ENCODE measurements at regions not wholly inside any gene's neighbourhood (a gene's known extent, or its start where the extent isn't known, plus 50 kb on each side); places are given as distances from the start of the nearest gene placed in this dataset.
"Not testable (repeated sequence)": the region's sequence is repeated elsewhere in the genome, so short reads cannot be mapped to it uniquely, and the experiment has no call there.

DNA sequence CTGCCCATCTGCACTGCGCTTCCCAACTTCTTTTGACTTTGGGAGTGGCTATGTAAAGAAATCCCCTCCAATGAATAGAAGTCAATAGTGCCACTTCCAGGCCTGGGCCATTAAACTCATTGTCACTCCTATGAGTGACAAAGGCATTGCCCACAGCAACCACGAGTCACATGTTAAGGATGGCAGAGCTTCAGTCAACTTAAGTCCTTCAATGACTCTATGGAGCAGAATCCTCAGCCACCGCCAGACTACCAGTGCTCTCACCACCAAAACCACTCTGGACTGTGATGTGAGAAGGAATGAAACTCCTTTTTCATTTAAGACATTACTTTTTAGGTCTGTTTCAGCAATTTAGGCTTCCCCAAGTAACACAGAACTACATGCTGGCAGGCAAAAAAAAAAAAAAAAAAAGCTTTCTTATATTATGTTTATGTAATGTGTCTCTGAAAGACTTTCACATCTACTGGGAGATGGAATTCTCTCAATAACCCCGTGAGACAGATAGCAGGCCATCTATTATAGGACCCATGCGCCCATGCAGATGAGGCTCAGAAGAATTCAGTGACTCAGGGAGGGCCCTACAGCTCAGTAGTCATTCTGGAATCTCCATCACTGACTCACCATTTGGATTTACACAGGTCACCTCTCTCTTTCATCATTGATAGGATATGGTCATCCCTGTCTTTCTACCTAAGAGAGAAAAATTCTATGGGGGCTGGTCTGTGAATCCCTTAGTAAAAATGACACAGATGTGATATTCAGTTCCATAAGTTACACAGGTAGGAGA is 180.5 kb downstream of the CEMIP2 start:
- DNase-seq = no peak

DNA sequence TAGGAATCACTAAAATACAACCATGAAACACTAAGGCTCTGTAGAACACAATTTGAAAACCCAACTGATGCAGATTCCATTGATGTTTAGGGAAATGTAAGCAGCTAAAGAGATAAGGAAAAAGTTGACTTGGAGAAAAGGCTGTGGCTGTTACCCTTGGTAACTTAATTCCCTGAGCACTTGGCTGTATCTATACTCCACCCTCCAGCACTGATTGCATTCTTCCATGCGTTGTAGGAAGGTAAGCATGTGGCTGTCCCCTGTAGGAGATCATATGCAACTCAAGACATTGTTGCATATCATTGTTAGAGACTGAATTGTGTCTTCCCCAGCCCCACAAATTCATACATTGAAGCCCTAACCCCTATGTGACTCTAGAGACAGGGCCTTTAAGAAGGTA is 184.5 kb downstream of the CEMIP2 start:
- DNase-seq = no peak

- no peak for DNase-seq
These were observed 186.0 kb downstream of the CEMIP2 start for GRCh38 chr9:71582347-71582746.

DNA sequence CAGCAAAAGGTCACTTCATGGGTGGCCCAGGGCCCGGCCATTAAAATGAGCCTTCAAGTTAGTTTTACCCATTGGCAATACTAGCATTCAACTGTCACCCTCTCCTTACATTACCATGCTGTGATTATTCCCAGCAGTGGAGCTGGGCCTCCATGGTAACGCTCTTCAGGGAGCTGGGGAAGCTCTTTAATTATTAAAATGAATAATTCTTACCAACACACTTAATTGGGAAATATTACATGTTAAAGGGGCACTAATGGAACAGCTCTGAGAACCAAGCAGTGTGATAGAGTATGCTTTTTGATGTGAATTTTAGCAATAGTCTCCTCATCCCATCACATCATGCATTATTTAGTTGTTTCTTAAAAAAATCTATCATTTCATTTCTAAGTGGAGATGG is 187.2 kb downstream of the CEMIP2 start:
- no peak for DNase-seq

DNA sequence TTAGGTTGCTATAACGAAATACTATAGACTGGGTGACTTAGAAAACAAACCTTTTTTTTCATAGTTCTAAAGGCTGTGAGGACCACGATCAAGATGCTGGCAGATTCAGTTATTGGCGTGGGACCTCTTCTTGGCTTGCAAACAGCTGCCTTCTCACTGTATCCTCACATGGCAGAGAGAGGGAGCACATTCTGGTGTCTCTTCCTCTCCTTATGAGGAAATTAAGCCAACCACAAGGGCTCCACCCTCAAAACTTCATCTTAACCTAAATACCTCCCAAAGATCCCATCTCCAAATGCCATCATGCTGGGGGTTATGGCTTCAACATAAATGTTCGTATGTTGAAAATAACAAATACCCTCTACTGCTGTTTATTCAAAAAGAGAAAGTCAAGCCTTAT is 197.1 kb downstream of the CEMIP2 start:
- DNase-seq = no peak

DNA sequence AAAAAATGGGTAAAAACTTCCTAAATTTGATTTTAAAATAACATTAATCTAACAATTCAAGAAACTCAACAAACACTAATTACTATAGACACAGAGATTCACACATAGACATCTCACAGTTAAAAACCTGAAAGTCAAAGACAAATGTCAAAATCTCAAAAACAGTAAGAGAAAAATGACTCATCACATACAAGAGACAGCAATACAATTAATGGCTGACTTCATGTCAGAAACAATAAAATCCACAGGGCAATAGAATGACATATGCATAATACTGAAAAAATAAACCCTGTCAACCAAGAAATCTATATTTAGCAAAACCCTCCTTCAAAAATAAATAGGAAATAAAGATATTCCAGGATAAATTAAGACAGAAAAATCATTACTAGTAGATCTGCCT is 200.4 kb downstream of the CEMIP2 start:
- DNase-seq = no peak

DNA sequence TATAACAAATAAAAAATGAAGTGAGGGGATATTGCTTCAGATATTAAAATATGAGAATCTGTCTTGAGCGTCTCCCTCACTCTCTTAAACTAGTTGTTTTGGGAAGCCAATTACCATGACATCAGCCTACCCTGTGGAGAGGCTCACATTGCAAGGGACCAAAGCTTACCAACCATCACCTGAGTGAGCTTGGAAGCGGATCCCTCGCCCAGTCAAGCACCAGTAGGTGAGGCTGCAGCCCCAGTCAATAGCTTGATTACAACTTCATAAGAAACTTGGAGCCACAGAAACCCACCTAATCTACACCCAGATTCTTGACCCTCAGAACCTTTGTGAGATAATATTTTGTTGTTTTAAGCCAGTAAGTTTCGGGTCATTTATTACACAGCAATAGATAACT is 206.2 kb downstream of the CEMIP2 start:
- DNase-seq = no peak

- no peak for DNase-seq
These were observed 211.0 kb downstream of the CEMIP2 start for GRCh38 chr9:71557310-71557709.

DNA sequence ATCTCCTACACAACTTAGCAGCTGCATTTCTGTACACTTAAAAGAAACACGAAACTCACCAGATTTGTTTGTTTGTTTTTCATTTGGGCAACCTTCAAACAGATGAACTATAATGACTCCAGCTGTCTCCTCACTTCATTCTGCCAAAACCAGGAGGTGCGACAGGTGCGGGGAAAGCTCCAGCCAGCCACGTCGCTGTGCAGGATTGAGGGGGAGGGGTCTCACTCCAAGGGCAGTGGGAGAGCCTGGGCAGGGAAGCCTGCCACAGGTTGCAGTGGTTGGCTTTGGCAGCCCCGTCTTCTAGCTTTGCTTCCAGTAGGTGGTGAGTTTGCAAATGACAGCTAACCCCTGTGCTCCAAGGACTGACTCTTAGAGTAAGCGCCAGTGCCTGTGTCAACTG is 215.8 kb downstream of the CEMIP2 start:
- DNase-seq = no peak

DNA sequence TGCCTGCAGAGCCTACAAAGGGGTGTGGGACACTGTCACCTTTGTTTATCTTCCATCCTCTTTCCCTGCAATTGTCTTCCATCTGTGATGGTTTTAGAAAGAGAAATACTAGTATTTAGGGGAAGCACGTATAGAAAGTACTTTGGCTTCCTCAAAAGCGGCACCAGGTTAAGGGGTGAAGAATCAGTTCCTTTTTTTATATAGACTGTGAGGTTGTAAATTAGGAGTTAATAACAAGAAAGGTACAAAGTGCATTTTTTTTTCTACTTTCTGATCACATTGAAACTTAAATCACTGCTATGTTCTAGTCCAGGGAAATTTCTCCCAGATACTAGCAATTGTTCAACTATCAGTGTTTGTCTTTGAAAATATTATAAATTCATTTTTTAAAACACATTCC is 219.3 kb downstream of the CEMIP2 start:
- no peak for DNase-seq

DNA sequence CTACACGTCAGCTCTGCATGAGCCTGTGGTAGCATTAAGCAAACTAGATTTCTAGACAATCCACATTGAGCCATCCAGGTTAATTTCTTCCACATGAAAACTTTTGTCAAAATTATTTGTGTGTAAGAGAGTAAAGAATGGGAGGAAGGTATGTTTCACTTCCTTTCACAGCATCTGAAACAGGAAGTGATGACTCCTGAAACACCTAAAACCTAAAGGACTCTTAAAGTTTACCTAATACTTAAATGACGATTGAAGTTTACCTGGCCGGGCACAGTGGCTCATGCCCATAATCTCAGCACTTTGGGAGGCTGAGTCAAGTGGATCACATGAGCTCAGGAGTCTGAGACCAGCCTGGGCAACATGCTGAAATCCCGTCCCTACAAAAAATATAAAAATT is 223.8 kb downstream of the CEMIP2 start:
- no peak for DNase-seq

GRCh38 chr9:71541436-71541835 is 226.9 kb downstream of the CEMIP2 start:
- no peak for DNase-seq

GRCh38 chr9:71524996-71525580 is 243.2 kb downstream of the CEMIP2 start:
- no peak for DNase-seq

- DNase-seq = no peak
These were observed 243.8 kb downstream of the CEMIP2 start for GRCh38 chr9:71524516-71524915.

GRCh38 chr9:71521132-71521531 is 247.2 kb downstream of the CEMIP2 start:
- DNase-seq = no peak

DNA sequence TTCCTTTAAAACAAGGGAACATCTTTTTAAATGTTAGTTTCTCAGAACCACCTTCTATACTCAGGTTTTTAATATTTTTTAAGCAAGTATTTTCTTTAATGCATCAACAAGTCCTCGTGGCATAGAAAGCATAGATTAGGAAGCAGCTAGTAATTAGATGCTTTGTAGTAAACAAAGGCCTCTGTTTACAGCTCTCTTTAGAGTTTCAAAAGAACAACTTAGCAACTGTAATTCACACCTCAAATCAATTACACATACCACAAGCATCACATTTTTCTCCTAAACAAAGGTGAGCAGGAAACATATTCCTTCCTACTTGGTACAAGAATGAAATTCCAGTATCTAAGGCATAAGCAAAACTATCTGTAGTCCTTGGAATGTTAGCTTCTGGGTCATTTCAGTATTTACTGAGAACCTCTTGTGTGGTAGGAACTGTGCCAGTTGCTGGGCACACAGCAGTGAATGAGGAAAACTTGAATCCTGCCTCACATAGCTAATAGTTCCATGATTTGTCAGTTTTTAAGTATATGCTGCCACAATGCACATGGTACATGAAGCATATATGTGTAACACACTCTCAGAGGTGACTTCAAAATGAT is 249.1 kb downstream of the CEMIP2 start:
- no peak for DNase-seq

GRCh38 chr9:71518045-71518827 is 250.1 kb downstream of the CEMIP2 start:
- no peak for DNase-seq

GRCh38 chr9:71515626-71516025 is 252.7 kb downstream of the CEMIP2 start:
- DNase-seq = no peak

DNA sequence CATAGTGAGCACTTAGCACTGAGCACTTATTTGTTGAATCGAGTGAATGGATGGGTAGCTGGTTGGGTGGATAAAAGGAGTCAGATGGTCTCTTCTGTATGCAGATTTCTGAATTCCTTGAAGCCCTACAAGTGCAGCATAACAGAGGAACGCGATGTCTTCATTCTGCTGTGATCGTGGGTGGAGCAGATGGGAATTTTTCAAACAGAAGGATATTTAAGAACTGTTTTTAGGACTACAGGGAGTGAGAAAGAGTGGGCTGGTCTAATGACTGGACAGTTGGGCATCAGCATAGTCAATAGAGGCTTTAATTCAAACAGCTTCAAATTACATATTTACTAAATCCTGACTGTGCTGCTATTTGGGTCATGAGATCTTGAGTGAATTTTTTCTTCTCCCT is 253.2 kb downstream of the CEMIP2 start:
- DNase-seq = no peak

GRCh38 chr9:71514344-71514975 is 253.9 kb downstream of the CEMIP2 start:
- no peak for DNase-seq

- DNase-seq = no peak
These were observed 259.3 kb downstream of the CEMIP2 start for GRCh38 chr9:71509054-71509453.

DNA sequence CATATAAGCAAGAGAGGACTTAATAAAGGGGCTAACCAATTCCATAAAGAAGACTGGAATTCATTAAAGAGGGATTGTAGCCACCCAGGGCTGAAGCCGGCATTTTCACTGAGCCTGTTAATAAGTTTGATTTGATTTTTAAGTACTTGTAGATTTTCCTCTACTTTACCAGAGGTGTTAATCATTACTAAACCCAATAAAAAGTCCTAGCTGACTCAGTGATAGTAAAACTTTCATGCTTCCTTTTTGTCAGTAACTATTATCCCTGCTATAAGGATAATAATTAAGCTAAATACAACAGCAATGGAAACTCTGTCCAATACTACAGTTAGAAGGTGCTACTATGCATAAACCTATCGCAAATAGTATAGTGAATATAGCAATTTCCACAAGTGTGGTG is 260.2 kb downstream of the CEMIP2 start:
- DNase-seq = not testable (repeated sequence)

- DNase-seq = no peak
These were observed 261.5 kb downstream of the CEMIP2 start for GRCh38 chr9:71506821-71507220.

Data from activated CD8-positive, alpha-beta memory T cell treated with anti-CD3 and anti-CD28 coated beads for 24 hours (primary cell).